K562 (cell line): ENCODE measurements at regions not wholly inside any gene's neighbourhood (a gene's known extent, or its start where the extent isn't known, plus 50 kb on each side); places are given as distances from the start of the nearest gene placed in this dataset.

Source experiments
- ATAC-seq: fragments of 200-7000 bp; cut with Tn5 transposase; 3 replicates; pipeline ENCODE4 v1.9.1; 2020; ENCODE audit warnings: moderate library complexity
- BruUV-seq: library from RNA; stranded (reverse); fragments of 400-500 nt; replicated peaks from 2 replicates; lab custom pipeline; 2021; lab: Mats Ljungman, UMichigan
- CTCF ChIA-PET: fragments of 300-600 bp; formaldehyde crosslinking; extraction: SDS; loops from one replicate; lab custom pipeline; 2021; ENCODE audit warnings: low intra/inter-chr PET ratio; lab: Yijun Ruan, JAX
- POLR2A ChIA-PET: fragments of 300-600, 350-650 bp; sonication (Branson Sonifier 250); formaldehyde crosslinking; extraction: SDS; loops from one replicate; lab custom pipeline; 2021; ENCODE audit warnings: antibody characterized with exemption, inconsistent platforms; lab: Yijun Ruan, JAX
- DNase-seq, 4 experiments: peaks; one replicate each; pipeline versions ENCODE4 v3.0.0 to v3.0.0-alpha.2; 2011 to 2018; ENCODE audit warnings: low spot score in 3 of 4, mixed read lengths in 3 of 4; ENCODE audit errors: extremely low read depth in 1 of 4
- FAIRE-seq: peaks from 2 replicates; lab custom pipeline; 2011; peaks lifted over from hg19 to GRCh38; lab: Jason Lieb, UNC
- H2AFZ ChIP-seq: 2 replicates; pipeline ENCODE4 v1.6.0; 2011; ENCODE audit warnings: low read depth, low read length, control low read depth, inconsistent platforms
- H3K27ac ChIP-seq: fragments of 200-600 bp; 3 replicates; pipeline ENCODE4 v1.8.0; 2011; ENCODE audit warnings: low read depth, mild to moderate bottlenecking, control low read depth, inconsistent platforms, low read length, moderate library complexity, mixed read lengths; ENCODE audit errors: extremely low read depth
- H3K27me3 ChIP-seq, 2 experiments: fragments of 300-600 bp in 1 of 2; 2 replicates in 1 of 2; 3 replicates in 1 of 2; pipeline versions ENCODE4 v1.6.0 to v1.8.0; 2011; ENCODE audit warnings: inconsistent platforms in 2 of 2, low read length in 2 of 2, mild to moderate bottlenecking in 1 of 2, mixed read lengths in 1 of 2, moderate library complexity in 1 of 2; ENCODE audit not compliant: control insufficient read depth in 2 of 2, insufficient read depth in 2 of 2
- H3K36me3 ChIP-seq: fragments of 300-600 bp; 3 replicates; pipeline ENCODE4 v1.8.0; 2011; ENCODE audit warnings: mild to moderate bottlenecking, low read length, inconsistent platforms; ENCODE audit not compliant: control insufficient read depth, insufficient read depth
- H3K4me1 ChIP-seq, 2 experiments: fragments of 200-600 bp in 1 of 2; replicated peaks in 1 of 2; 2 replicates in 1 of 2; 3 replicates in 1 of 2; pipeline versions ENCODE4 v1.5.1 to v1.8.0; 2011; ENCODE audit warnings: inconsistent platforms in 2 of 2, low read length in 2 of 2, mild to moderate bottlenecking in 1 of 2, mixed read lengths in 1 of 2, moderate library complexity in 1 of 2; ENCODE audit not compliant: control insufficient read depth in 2 of 2, insufficient read depth in 2 of 2
- H3K4me2 ChIP-seq: 2 replicates; pipeline ENCODE4 v1.6.1; 2011; ENCODE audit warnings: low read length, control low read depth, inconsistent platforms, mixed read lengths; ENCODE audit not compliant: insufficient read depth
- H3K4me3 ChIP-seq: fragments of 200-600 bp; sonication (generic), shearing (Covaris generic); 2 replicates; pipeline ENCODE4 v1.5.1; 2016; ENCODE audit warnings: control low read depth, inconsistent platforms
- H3K79me2 ChIP-seq: fragments of 200-600 bp; 3 replicates; pipeline ENCODE4 v1.8.0; 2011; ENCODE audit warnings: low read length, inconsistent platforms; ENCODE audit not compliant: control insufficient read depth, insufficient read depth
- H3K9ac ChIP-seq, 2 experiments: 2 replicates each; pipeline versions ENCODE4 v1.6.0 to v1.6.1; 2011; ENCODE audit warnings: low read depth in 2 of 2, low read length in 2 of 2, control low read depth in 1 of 2, inconsistent platforms in 1 of 2, mild to moderate bottlenecking in 1 of 2, mixed read lengths in 1 of 2; ENCODE audit not compliant: insufficient read depth in 1 of 2
- H3K9me1 ChIP-seq: one replicate; pipeline ENCODE4 v1.6.0; 2011; ENCODE audit warnings: inconsistent platforms, mild to moderate bottlenecking, low read length, moderate library complexity; ENCODE audit not compliant: control insufficient read depth, insufficient read depth
- H3K9me3 ChIP-seq: replicated peaks from 2 replicates; pipeline ENCODE4 v1.5.1; 2011; ENCODE audit warnings: low read depth, low read length, inconsistent platforms; ENCODE audit not compliant: control insufficient read depth, insufficient read depth
- H4K20me1 ChIP-seq: replicated peaks from 2 replicates; pipeline ENCODE4 v1.6.1; 2011; ENCODE audit warnings: low read length, inconsistent platforms, mixed read lengths; ENCODE audit not compliant: control insufficient read depth, insufficient read depth
- FOXJ3 ChIP-seq: sonication (generic); formaldehyde crosslinking; IDR thresholded peaks from 2 replicates; pipeline ENCODE4 v1.4.0; 2020; ENCODE audit warnings: mild to moderate bottlenecking, missing genetic modification reagents
- GMEB1 ChIP-seq: fragments of 250-450 bp; sonication (Bioruptor Pico); IDR thresholded peaks from 2 replicates; pipeline ENCODE4 v1.4.0; 2020; ENCODE audit warnings: mild to moderate bottlenecking
- MCM5 ChIP-seq: fragments of 450-650 bp; IDR thresholded peaks from 2 replicates; pipeline ENCODE4 v1.6.1; 2016; ENCODE audit warnings: low read depth
- NELFE ChIP-seq: IDR thresholded peaks from 2 replicates; pipeline ENCODE4 v1.6.1; 2011; ENCODE audit warnings: mild to moderate bottlenecking; ENCODE audit not compliant: insufficient read depth, insufficient read length
- PHB ChIP-seq: fragments of 250-450 bp; sonication (Bioruptor Pico); IDR thresholded peaks from 2 replicates; pipeline ENCODE4 v1.5.0; 2021
- RBM22 ChIP-seq: fragments of 200-400 bp; formaldehyde crosslinking; IDR thresholded peaks from 2 replicates; pipeline ENCODE4 v1.6.1; 2018; ENCODE audit warnings: low read length, low read depth; ENCODE audit not compliant: poor library complexity, severe bottlenecking
- RFX7 ChIP-seq: fragments of 250-450 bp; sonication (Bioruptor Pico); IDR thresholded peaks from 2 replicates; pipeline ENCODE4 v1.5.1; 2021; ENCODE audit warnings: mild to moderate bottlenecking
- STAT5B ChIP-seq: fragments of 250-450 bp; sonication (Bioruptor Pico); IDR thresholded peaks from 2 replicates; pipeline ENCODE4 v1.8.0; 2021; ENCODE audit warnings: mild to moderate bottlenecking, inconsistent platforms
- THRA ChIP-seq: fragments of 450-650 bp; IDR thresholded peaks from 2 replicates; pipeline ENCODE4 v1.6.1; 2017; ENCODE audit warnings: mild to moderate bottlenecking, moderate library complexity
- TRIM25 ChIP-seq: fragments of 450-650 bp; IDR thresholded peaks from 2 replicates; pipeline ENCODE4 v1.7.0; 2016; ENCODE audit warnings: borderline replicate concordance
- ZNF280B ChIP-seq: fragments of 250-450 bp; sonication (Bioruptor Pico); IDR thresholded peaks from 2 replicates; pipeline ENCODE4 v1.5.1; 2021; ENCODE audit warnings: mild to moderate bottlenecking
- WGBS: fragments of 100-300 bp; shearing (Covaris generic); methylation state at CpG from one replicate; pipeline ENCODE4 v1.1.6; 2016; ENCODE audit warnings: low coverage, mixed read lengths; ENCODE audit not compliant: insufficient coverage; ENCODE audit errors: missing lambda C conversion rate; 5-methylcytosine and 5-hydroxymethylcytosine counted together
- in situ Hi-C: fragments of 300-500 bp; cut with MboI; formaldehyde crosslinking; loops from 4 replicates; pipeline ENCODE4 v1.15.0; 2018; ENCODE audit warnings: inconsistent platforms, mixed read lengths
- intact Hi-C: fragments of 100-400 bp; cut with micrococcal nuclease; formaldehyde crosslinking; loops from 2 replicates; pipeline ENCODE4 v1.14.2; 2022

GRCh38 chr10:9140373-9140772 lies 1085.9 kb downstream of the GATA3 start:
- in situ Hi-C loops = no loop called here
- H2AFZ ChIP-seq = no peak overlapping the region
- intact Hi-C loops = no loop called here
- no peaks in the 10 kb centered on the region for H3K36me3 ChIP-seq
- ATAC-seq (no peak), DNase-seq (no peak), FAIRE-seq (no peak)
- TF ChIP-seq TRIM25 = no peak
- TF ChIP-seq STAT5B (CRISPR knock-in tag) = no peak
- no peak for TF ChIP-seq GMEB1 (CRISPR knock-in tag)
- TF ChIP-seq RBM22 = no peak
- TF ChIP-seq ZNF280B (CRISPR knock-in tag) = no peak
- no peak for TF ChIP-seq RFX7 (CRISPR knock-in tag)
- no peak for TF ChIP-seq PHB
- no peak for TF ChIP-seq NELFE
- TF ChIP-seq FOXJ3 (CRISPR knock-in tag) = no peak
- TF ChIP-seq MCM5 = no peak
- TF ChIP-seq THRA = no peak
- H3K4me3 ChIP-seq = no peak overlapping the region
- H3K9ac ChIP-seq = no peak overlapping the region
- H4K20me1 ChIP-seq = no peaks in the 10 kb centered on the region
- 3% methylated on average over 3 of the region's 3 CpGs for WGBS
- CTCF ChIA-PET = no interaction called here
- no peaks in the 10 kb centered on the region for H3K9me1 ChIP-seq
- POLR2A ChIA-PET = no interaction called here
- H3K4me2 ChIP-seq = no peak overlapping the region
- no peaks in the 10 kb centered on the region for H3K27me3 ChIP-seq
- BruUV-seq = no TSS peak
- no peak overlapping the region for H3K27ac ChIP-seq
- no peaks in the 10 kb centered on the region for H3K79me2 ChIP-seq
- H3K9me3 ChIP-seq = no peaks in the 10 kb centered on the region
- H3K4me1 ChIP-seq = no peaks in the 10 kb centered on the region
